GM12873 (cell line): ENCODE measurements at regions not wholly inside any gene's neighbourhood (a gene's known extent, or its start where the extent isn't known, plus 50 kb on each side); places are given as distances from the start of the nearest gene placed in this dataset.

Experiments
- TF ChIP-seq, protein P1 (sequence below): IDR thresholded peaks from 2 replicates; pipeline ENCODE4 v1.5.1; 2012; ENCODE audit warnings: low read depth, mild to moderate bottlenecking, moderate library complexity, low read length, control low read depth; ENCODE audit not compliant: insufficient read depth; ENCODE audit errors: missing control alignments

DNA sequence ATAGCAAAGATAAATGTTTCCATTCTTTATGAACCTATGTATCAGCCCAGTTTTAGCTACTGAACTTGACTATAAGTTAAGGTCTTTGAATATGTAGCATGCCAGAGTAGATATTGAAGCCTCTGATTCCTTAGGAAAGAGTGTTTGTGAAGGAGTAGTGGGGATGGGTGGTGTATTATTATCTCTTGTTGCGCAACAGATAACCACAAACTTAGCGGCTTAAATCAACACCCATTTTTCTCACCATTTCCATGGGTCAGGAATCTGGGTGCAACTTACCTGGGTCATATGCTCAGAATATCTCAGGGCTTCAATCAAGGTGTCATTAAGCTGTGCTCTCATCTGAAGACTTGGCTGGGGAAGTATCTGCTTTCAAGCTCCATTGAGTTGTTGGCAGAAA, 251.4 kb upstream of the PUDP start:
- TF ChIP-seq, protein P1, sequence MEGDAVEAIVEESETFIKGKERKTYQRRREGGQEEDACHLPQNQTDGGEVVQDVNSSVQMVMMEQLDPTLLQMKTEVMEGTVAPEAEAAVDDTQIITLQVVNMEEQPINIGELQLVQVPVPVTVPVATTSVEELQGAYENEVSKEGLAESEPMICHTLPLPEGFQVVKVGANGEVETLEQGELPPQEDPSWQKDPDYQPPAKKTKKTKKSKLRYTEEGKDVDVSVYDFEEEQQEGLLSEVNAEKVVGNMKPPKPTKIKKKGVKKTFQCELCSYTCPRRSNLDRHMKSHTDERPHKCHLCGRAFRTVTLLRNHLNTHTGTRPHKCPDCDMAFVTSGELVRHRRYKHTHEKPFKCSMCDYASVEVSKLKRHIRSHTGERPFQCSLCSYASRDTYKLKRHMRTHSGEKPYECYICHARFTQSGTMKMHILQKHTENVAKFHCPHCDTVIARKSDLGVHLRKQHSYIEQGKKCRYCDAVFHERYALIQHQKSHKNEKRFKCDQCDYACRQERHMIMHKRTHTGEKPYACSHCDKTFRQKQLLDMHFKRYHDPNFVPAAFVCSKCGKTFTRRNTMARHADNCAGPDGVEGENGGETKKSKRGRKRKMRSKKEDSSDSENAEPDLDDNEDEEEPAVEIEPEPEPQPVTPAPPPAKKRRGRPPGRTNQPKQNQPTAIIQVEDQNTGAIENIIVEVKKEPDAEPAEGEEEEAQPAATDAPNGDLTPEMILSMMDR = no peak

DNA sequence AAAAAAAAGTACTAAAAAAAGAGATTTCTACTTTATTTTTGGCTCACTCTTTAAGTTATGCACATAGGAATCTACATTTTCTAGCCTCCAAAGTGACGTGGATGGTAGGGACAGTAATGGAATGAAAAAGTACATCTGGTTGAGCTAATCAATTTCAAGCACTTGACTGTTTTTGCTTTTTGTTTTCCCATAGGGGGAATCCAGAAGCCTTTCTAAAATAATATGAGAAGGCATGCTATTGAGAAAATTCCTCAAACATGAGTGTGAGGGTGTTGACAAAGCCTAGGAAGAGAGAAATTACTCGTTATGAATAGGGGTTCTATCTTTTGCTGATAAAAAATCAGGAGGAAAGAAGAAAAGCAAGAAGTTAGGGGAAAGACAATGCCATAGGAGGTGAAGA, 242.5 kb upstream of the PUDP start:
- TF ChIP-seq, protein P1 = no peak

DNA sequence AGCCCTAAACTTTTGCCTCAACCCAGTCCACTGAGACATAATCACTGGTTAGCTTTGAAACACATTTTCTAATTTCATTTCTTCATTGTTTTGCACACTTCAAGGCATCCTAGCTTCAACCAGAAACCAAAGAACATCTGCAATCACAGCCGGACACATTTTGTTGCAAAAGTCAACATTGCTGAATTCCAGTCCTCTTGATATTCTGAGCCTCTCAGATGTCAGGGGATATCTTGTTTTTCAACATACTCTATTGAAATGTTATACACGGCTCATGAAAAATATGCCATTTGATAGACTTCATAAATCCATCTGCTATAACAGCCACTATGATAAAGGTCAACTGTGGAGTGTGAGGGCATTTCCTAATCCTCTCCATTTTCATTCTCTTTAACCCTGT, 241.6 kb upstream of the PUDP start:
- TF ChIP-seq, protein P1 = no peak

DNA sequence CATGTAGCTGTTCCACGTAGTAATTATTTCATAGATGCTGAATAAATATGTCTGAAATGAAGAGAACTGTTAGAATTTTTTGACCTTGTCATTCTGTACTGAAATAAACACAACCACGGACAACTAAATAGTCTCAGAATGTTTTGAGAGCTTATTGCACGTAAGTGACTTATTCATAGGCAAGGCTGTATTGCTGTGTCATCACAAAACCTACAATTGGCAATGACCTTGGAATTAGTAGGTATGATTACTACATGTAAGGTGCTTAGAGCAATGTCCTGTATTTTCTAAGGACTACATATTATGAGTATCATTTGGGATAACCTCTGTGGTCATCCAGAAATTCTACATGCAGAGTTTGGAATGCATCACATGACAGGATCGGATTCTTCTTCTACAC, 237.2 kb upstream of the PUDP start:
- TF ChIP-seq, protein P1 = no peak

DNA sequence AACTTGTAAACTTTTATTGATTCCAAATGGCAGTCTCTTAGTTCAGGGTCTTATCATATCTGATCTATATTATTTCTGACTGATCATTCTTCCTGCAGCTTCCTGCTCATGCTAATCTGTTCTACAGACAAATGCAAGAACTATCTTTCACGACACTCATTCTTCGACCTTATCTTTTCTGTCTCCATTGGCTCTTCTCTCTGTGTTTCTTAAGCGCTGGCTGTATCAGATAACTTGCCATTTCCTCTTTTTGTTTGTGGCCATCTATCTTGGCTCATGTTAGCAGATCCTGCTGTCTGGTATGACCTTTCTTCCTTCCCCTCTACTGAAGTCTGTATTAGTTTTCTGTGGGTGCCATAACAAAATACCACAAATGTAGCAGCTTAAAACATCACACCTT, 230.5 kb upstream of the PUDP start:
- TF ChIP-seq, protein P1 = no peak

DNA sequence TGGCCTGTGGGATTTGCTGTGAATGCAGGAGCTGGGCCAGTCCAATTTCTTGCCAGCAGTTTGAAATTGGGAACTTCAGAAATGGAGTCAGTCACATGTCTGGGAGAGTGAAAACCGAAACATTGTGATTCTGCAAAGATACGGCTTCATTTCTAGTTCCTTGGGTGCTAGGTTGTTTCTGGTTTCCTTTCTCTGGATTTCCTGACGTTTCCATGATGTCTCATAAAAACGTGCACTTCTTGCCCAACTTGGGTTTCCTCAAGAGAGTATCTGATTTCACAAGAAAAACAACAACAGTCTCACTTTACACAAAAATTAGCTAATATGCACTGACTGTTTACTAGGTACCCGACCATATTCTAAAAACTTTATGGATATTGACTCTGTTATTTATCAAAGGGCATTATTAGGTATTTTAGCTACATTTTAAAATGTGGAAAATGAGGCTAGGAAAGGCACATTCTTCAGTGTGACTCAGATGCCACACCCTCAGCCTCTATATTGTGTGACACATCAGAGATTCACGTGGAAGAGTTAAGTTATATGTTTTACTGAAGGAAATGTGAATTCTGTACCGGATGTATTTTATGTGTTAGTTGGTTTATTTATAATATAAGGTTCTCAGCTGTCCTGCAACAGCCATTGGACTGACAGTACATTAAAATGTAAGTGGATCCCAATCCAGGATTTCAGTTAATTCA, 225.0 kb upstream of the PUDP start:
- TF ChIP-seq, protein P1 = no peak

DNA sequence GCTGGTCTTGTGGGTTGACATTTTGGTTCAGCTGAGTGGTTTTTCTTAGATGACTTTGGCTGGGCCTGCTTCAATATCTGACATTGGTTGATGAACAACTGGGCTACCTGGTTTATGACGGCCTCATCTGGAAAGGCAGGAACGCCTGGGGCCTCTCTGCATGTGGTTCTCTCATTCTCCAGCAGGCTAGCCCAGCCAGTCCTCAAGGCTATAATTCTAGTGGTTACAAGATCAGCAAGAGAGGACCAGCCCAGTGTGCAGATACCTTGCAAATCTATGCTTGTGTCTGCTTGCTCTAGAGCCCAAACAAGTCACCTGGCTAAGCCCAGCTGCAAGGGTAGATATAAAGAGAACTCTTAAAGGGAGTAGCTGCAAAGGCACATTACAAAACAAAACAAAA, 214.2 kb upstream of the PUDP start:
- TF ChIP-seq, protein P1 = no peak

DNA sequence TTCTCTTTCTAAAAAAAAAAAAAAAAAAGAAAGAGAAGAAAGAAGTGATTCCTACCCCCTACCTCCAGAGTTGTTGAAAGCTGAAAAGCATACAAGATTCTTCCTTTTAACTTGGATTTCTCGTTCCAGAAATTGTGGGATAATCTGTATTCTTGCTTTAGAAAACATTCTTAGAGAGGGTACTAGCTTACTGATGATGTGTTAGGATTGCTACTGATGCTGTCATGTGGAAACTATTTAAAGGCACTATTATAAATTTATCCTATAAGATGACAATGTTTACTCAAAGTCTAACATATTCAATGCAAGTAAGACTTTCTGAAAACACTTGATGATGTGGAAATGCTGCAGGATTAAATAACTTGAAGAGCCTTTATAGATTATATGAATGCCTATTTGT, 204.0 kb upstream of the PUDP start:
- TF ChIP-seq, protein P1 = no peak
